ENCODE measurements at regions not wholly inside any gene's neighbourhood (a gene's known extent, or its start where the extent isn't known, plus 50 kb on each side); places are given as distances from the start of the nearest gene placed in this dataset.

- Histone ChIP-seq H3K27ac (no peak overlapping the region), H3K36me3 (no peaks in the 10 kb centered on the region), H3K4me1 (no peaks in the 10 kb centered on the region), H3K27me3 (no peaks in the 10 kb centered on the region), H3K4me3 (no peak overlapping the region), H3K9me3 (no peaks in the 10 kb centered on the region)
- no peak for DNase-seq
- TF ChIP-seq POLR2A (IDR thresholded peaks at IDR 0.05): no peak
- TF ChIP-seq CTCF (IDR thresholded peaks at IDR 0.05): no peak
Measured at GRCh38 chr2:58973811-58974281, 732.7 kb upstream of the FANCL start.

GRCh38 chr2:58972737-58973136 lies 731.6 kb upstream of the FANCL start:
- no peaks in the 10 kb centered on the region for H3K27me3 ChIP-seq
- no peaks in the 10 kb centered on the region for H3K4me1 ChIP-seq
- H3K27ac ChIP-seq: no peak overlapping the region
- H3K36me3 ChIP-seq: no peaks in the 10 kb centered on the region
- TF ChIP-seq POLR2A (IDR thresholded peaks at IDR 0.05) (no peak), CTCF (IDR thresholded peaks at IDR 0.05) (no peak)
- no peaks in the 10 kb centered on the region for H3K9me3 ChIP-seq
- no peak for DNase-seq
- H3K4me3 ChIP-seq: no peak overlapping the region

DNA sequence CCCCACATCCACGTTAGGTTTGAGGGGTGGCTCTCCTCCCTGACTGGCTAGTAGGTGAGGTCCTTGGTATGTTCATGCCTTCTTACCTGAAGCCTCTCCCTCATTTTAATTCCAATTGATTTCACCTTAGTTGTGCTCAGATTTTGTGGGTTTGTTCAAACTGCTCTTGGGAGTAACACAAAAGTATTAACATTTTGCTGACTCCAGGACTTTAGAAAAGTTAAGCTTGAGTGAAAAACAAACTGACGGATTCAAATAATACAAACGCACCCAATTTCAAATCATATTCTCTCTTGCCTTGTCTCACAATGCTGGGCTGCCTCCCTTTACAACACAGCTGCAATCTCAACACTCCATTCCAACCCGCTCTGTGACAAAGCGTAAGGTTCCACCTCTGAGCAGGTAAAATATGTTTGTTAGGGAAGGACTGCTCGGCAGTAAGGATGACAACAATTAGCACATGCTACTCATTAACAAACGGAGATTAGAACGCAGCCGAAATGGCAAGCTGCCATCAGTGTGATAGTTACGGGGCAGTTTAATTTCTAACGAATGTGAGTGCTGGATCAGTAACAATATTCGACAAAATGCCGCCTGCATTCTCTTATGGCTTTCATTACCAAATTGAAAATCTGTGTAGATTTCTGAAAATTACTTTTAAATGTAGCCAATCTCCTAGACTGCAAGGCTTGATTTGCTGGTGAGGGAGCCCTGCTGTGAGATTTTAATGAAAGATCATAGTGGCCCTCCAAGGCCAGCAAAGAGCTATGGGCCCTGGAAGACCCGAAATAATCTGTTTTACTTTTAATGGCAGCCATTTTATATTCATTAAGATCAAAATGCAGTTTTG lies 730.6 kb upstream of the FANCL start:
- no peak overlapping the region for H3K4me3 ChIP-seq
- H3K36me3 ChIP-seq: no peaks in the 10 kb centered on the region
- H3K9me3 ChIP-seq: no peaks in the 10 kb centered on the region
- no peak overlapping the region for H3K27ac ChIP-seq
- H3K4me1 ChIP-seq: no peaks in the 10 kb centered on the region
- no peak for DNase-seq
- TF ChIP-seq CTCF (IDR thresholded peaks at IDR 0.05) (no peak), POLR2A (IDR thresholded peaks at IDR 0.05) (no peak)
- no peaks in the 10 kb centered on the region for H3K27me3 ChIP-seq

- no peaks in the 10 kb centered on the region for H3K27me3 ChIP-seq
- H3K27ac ChIP-seq: no peak overlapping the region
- H3K4me1 ChIP-seq: no peaks in the 10 kb centered on the region
- no peak for TF ChIP-seq CTCF (IDR thresholded peaks at IDR 0.05)
- DNase-seq: no peak
- no peak overlapping the region for H3K4me3 ChIP-seq
- no peaks in the 10 kb centered on the region for H3K36me3 ChIP-seq
- H3K9me3 ChIP-seq: no peaks in the 10 kb centered on the region
Measured at GRCh38 chr2:58970365-58970764, 729.2 kb upstream of the FANCL start.

DNA sequence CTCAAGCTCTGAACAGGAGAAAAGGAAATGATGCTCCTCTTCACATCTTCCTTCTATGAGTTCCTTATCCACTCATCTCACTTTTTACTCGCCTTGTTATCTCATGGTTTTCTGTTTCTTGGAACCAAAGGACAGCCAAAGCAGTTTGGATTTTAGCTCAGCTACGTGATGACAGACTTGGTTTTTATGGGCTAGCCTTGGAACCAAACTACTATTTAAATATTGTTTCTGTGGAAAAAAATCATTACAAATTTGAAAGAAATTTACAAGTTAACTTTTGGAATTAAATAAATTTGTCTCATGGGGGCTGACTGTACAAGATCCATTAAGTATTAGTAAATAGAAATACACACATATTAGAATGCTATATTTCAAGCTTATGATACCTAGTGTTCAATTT lies 727.8 kb upstream of the FANCL start:
- no peaks in the 10 kb centered on the region for H3K27me3 ChIP-seq
- H3K9me3 ChIP-seq: no peaks in the 10 kb centered on the region
- H3K36me3 ChIP-seq: no peaks in the 10 kb centered on the region
- H3K27ac ChIP-seq: no peak overlapping the region
- no peak for DNase-seq
- no peaks in the 10 kb centered on the region for H3K4me1 ChIP-seq
- H3K4me3 ChIP-seq: no peak overlapping the region
- TF ChIP-seq CTCF (IDR thresholded peaks at IDR 0.05) (no peak), POLR2A (IDR thresholded peaks at IDR 0.05) (no peak)

Measured in Peyer's patch (tissue), 4 donors.